ENCODE measurements at regions not wholly inside any gene's neighbourhood (a gene's known extent, or its start where the extent isn't known, plus 50 kb on each side); places are given as distances from the start of the nearest gene placed in this dataset.

DNA sequence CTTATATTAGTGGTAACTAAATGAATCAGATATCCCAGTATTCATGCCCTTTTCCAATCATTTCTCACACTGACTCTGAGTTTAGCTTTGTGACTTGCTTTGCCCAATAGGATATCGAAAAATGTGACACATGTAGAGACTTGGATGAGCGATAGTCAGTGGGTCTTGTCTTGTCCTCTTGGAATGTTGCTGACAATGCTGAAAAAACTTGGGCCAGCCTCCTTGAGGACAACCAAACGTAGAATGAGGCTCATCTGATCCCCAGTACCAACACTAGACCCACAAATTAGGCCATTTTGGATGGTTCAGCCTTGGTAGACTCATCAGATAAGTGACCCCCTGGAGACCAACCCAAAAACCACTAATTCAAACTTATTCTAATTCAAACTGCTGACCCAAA, 351.0 kb downstream of the GRIN2B start:
- H3K4me3 ChIP-seq, result no peak overlapping the region
- no peak overlapping the region for H3K4me2 ChIP-seq
- H3K27me3 ChIP-seq, result no peaks in the 10 kb centered on the region; a peak in 1 of 22 replicates
- H3K36me3 ChIP-seq, result no peaks in the 10 kb centered on the region
- H3K9ac ChIP-seq, result no peak overlapping the region
- no peaks in the 10 kb centered on the region for H3K9me3 ChIP-seq (replicated peaks in 1 of 11)
- no peaks in the 10 kb centered on the region for H3K4me1 ChIP-seq
- H4K20me1 ChIP-seq, result no peaks in the 10 kb centered on the region
- TF ChIP-seq Cebpa-rat (IDR thresholded peaks at IDR 0.05), result no peak
- no peak overlapping the region for H3K27ac ChIP-seq

DNA sequence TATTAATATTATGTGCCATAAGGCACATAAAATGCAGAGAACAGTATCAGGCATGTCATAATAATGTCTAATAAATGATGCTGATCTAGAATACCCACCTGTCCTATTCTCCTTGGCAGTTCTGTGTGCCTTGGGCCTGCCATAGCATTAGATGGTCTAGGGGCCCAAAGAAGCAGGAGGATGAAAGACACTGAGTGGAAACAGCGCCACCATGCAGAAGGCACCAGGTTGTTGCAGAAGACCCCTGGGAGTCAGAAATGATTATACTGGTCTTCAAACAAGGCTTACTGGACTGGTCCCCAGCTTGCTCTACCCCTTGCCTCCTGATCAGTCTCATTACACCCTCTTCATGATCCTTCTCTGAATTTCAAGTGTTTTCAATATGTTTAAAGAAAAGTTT, 353.3 kb downstream of the GRIN2B start:
- H3K9ac ChIP-seq, result no peak overlapping the region
- H3K9me3 ChIP-seq (replicated peaks in 1 of 11), result no peaks in the 10 kb centered on the region
- no peak overlapping the region for H3K4me2 ChIP-seq
- H3K4me1 ChIP-seq, result no peaks in the 10 kb centered on the region
- no peak overlapping the region for H3K4me3 ChIP-seq
- H3K27ac ChIP-seq, result no peak overlapping the region
- no peaks in the 10 kb centered on the region for H4K20me1 ChIP-seq
- H3K36me3 ChIP-seq, result no peaks in the 10 kb centered on the region
- H3K27me3 ChIP-seq, result no peaks in the 10 kb centered on the region
- TF ChIP-seq Cebpa-rat (IDR thresholded peaks at IDR 0.05), result no peak

DNA sequence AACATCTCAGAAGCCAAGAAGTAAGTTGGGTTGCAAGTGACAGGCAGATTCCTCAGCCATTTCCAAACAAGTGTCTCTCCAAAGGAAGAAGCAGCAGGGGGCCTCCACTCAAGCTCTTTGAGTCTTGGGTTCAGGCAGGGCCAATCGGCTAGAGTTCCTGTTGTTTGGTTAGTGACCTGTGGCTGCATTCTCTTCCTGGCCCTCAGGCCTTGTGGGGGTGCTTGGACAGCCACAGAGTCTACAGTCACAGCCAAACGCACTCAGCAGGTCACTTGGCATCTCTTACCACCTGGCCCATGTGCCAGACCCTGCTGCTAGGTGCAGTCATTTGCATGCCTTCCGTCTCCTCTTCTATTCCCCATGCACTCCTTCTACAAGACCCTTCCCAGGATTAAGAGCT, 353.9 kb downstream of the GRIN2B start:
- H3K27me3 ChIP-seq, result no peaks in the 10 kb centered on the region
- H3K4me3 ChIP-seq, result no peak overlapping the region
- no peaks in the 10 kb centered on the region for H4K20me1 ChIP-seq
- H3K9me3 ChIP-seq (replicated peaks in 1 of 11), result no peaks in the 10 kb centered on the region
- no peak overlapping the region for H3K27ac ChIP-seq
- no peak overlapping the region for H3K4me2 ChIP-seq
- no peaks in the 10 kb centered on the region for H3K4me1 ChIP-seq
- no peaks in the 10 kb centered on the region for H3K36me3 ChIP-seq
- H3K9ac ChIP-seq, result no peak overlapping the region
- no peak for TF ChIP-seq Cebpa-rat (IDR thresholded peaks at IDR 0.05)

DNA sequence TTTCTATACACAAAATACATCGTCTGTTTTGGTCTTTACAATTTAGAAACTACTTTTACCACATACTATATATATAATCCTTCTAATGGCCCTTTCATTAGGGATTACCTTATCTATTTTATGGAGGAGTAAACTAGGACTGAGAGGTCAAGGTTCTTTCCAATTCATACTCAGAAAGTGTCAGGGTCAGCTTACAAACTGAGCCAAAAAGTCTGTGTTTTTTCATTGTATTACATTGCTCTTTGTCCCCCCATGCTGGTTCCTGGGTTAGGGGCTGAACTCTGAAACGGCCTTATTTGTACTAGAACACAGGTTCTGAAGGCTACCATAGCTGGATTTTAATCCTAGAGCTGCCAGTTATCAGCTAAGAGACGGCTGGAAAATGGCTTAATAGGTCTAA, 368.1 kb downstream of the GRIN2B start:
- Histone ChIP-seq H3K27me3 (no peaks in the 10 kb centered on the region), H3K27ac (no peak overlapping the region), H3K4me3 (no peak overlapping the region), H4K20me1 (no peaks in the 10 kb centered on the region), H3K4me1 (no peaks in the 10 kb centered on the region), H3K4me2 (no peak overlapping the region), H3K9ac (no peak overlapping the region), H3K9me3 (replicated peaks in 1 of 11) (no peaks in the 10 kb centered on the region), H3K36me3 (no peaks in the 10 kb centered on the region)
- no peak for TF ChIP-seq Cebpa-rat (IDR thresholded peaks at IDR 0.05)

DNA sequence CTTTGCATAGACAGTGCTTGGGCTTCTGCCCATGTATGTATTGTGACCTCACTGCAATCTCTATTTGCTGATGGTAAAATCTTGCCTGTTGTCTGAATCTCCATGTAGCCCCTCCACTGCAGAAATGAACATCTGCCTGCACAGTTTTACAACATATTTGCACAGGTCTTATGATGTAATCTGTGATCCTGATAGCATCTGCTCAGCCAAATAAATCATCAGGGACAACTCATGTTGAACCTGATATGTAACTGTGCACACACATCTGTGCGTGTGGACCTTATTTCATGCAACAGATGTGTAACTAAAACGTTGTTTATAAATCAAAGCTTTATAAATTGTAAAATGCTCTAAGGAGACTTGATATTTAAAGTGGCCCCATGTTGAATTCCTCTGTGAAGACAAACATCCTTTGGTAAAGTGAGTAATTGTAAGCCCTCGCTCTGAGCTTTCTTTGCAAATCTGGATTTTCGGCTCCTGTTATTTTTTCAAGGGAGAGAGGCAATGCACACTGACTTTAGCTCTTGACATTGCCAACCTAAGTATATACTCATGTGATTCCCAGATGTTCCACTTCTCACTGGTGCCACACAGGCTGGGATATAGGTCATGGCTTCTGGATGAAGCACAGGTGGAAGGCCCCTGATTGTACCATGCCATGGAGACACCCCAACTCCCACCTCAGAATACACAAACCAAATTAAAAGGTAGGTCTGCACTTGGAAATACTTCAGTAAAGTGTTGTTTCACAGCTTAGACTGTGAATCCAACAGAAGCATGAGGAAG, 371.3 kb downstream of the GRIN2B start:
- Histone ChIP-seq H3K27me3 (no peaks in the 10 kb centered on the region), H4K20me1 (no peaks in the 10 kb centered on the region), H3K4me2 (no peak overlapping the region), H3K36me3 (no peaks in the 10 kb centered on the region), H3K9ac (no peak overlapping the region), H3K9me3 (replicated peaks in 1 of 11) (0 out of 22 replicates have a peak, but pooled peaks cover 0 to 5% (median 0%) of the 10 kb centered on the region in 11 experiments), H3K4me3 (no peak overlapping the region), H3K27ac (no peak overlapping the region), H3K4me1 (peaks cover 0 to 3% (median 0%) of the 10 kb centered on the region in 10 experiments; a peak in 1 of 20 replicates)
- TF ChIP-seq Cebpa-rat (IDR thresholded peaks at IDR 0.05), result no peak

DNA sequence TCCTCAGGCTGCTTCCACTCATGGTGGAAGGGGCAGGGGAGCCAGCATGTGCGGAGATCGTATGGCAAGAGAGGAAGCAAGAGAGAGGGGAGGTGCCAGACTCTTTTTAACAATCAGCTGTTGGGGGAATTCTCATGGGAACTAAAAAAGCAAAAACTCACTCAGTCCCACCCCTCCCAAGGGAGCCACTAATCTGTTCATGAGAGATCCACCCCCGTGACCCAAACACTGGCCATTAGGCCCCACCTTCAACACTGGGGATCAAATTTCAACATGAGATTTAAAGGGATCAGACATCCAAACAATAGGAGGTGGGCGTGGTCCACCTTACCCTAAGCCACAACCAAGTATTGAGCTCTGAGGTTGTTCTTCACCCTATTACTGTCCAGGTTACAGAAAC, 375.1 kb downstream of the GRIN2B start:
- TF ChIP-seq Cebpa-rat (IDR thresholded peaks at IDR 0.05), result no peak
- H4K20me1 ChIP-seq, result no peaks in the 10 kb centered on the region
- H3K4me3 ChIP-seq, result no peak overlapping the region
- no peak overlapping the region for H3K27ac ChIP-seq
- H3K36me3 ChIP-seq, result no peaks in the 10 kb centered on the region
- peaks cover 0 to 3% (median 0%) of the 10 kb centered on the region in 10 experiments; a peak in 1 of 20 replicates for H3K4me1 ChIP-seq
- H3K9me3 ChIP-seq (replicated peaks in 1 of 11), result 0 out of 22 replicates have a peak, but pooled peaks cover 0 to 5% (median 0%) of the 10 kb centered on the region in 11 experiments
- H3K27me3 ChIP-seq, result no peaks in the 10 kb centered on the region
- H3K9ac ChIP-seq, result no peak overlapping the region
- H3K4me2 ChIP-seq, result peak overlapping the region in 3 of 11 experiments; percentile 0 to 6 (median 2); a peak in 1 of 22 replicates

DNA sequence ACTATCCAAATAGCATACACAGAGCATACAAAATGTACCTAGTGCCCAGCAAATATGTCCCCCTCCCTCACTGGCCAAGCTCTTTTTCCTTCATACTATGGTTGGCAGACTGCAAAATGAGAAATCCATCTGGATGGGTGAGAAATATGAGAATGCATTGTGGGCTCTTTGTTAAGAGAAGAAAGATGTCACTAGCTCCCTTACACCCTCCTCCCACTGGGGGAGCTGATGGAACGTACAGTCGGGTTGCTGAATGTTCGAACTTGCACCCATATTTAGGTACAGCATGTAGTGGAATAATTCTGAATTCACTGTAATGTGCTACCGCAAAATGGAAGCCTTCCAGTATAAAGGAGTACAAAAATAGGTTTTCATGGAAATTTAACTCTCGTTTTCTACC, 377.4 kb downstream of the GRIN2B start:
- peaks cover 0 to 3% (median 0%) of the 10 kb centered on the region in 10 experiments; a peak in 1 of 20 replicates for H3K4me1 ChIP-seq
- no peak for TF ChIP-seq Cebpa-rat (IDR thresholded peaks at IDR 0.05)
- no peaks in the 10 kb centered on the region for H4K20me1 ChIP-seq

DNA sequence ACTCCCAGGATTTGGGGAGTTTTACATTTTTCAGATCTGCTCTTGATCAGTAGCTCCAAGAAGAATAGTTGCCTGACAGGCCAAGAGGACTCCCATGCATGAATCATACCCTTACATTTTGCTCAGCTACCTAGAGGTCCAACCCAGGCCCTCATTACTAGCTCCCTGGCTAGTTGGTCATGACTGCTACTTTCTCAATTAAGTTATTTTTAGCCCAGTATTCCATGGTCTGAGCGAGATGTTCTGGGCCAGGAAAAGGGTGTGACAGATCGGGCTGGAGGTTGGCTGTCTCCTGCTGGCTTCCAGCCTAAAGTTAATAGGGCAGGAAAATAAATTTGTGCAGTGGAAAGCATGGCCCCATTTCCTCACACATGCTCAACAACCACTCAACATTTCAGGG, 379.2 kb downstream of the GRIN2B start:
- TF ChIP-seq Cebpa-rat (IDR thresholded peaks at IDR 0.05), result no peak
- no peak overlapping the region for H3K4me2 ChIP-seq

More for the DNA sequence above, 377.4 kb downstream of the GRIN2B start:
- Histone ChIP-seq H3K4me3 (no peak overlapping the region), H3K9ac (no peak overlapping the region), H3K4me2 (no peak overlapping the region), H3K27ac (no peak overlapping the region), H3K36me3 (no peaks in the 10 kb centered on the region), H3K27me3 (no peaks in the 10 kb centered on the region), H3K9me3 (replicated peaks in 1 of 11) (0 out of 22 replicates have a peak, but pooled peaks cover 0 to 5% (median 0%) of the 10 kb centered on the region in 11 experiments)

DNA sequence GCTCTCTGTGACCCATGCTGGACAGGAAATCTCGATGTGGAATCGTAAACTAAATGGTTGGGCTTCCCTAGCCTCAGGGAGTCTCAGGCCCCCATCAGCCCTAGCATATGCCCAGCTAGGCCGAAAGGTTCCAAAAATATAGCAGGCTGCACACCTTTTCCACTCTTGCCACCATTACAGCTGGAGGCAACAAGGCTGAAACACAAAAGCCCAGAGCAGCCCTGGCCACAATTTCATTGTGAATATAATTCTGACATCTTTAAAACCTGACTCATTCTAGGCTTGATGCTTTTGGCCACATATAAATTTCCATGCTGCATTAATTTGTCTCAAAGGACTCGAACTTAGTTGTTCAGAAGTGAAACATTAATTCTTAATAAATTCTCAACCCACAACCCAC, 382.2 kb downstream of the GRIN2B start:
- Histone ChIP-seq H3K9ac (no peak overlapping the region), H4K20me1 (no peaks in the 10 kb centered on the region), H3K4me3 (no peak overlapping the region), H3K4me1 (no peaks in the 10 kb centered on the region), H3K36me3 (no peaks in the 10 kb centered on the region), H3K4me2 (no peak overlapping the region), H3K9me3 (replicated peaks in 1 of 11) (no peaks in the 10 kb centered on the region), H3K27me3 (no peaks in the 10 kb centered on the region), H3K27ac (no peak overlapping the region)
- no peak for TF ChIP-seq Cebpa-rat (IDR thresholded peaks at IDR 0.05)

More for the DNA sequence above, 379.2 kb downstream of the GRIN2B start:
- no peak overlapping the region for H3K27ac ChIP-seq
- H3K27me3 ChIP-seq, result no peaks in the 10 kb centered on the region
- H3K9ac ChIP-seq, result no peak overlapping the region
- H3K4me1 ChIP-seq, result peaks cover 0 to 3% (median 0%) of the 10 kb centered on the region in 10 experiments; a peak in 1 of 20 replicates
- H3K4me3 ChIP-seq, result no peak overlapping the region
- H4K20me1 ChIP-seq, result no peaks in the 10 kb centered on the region
- 0 out of 22 replicates have a peak, but pooled peaks cover 0 to 5% (median 0%) of the 10 kb centered on the region in 11 experiments for H3K9me3 ChIP-seq (replicated peaks in 1 of 11)
- H3K36me3 ChIP-seq, result no peaks in the 10 kb centered on the region

DNA sequence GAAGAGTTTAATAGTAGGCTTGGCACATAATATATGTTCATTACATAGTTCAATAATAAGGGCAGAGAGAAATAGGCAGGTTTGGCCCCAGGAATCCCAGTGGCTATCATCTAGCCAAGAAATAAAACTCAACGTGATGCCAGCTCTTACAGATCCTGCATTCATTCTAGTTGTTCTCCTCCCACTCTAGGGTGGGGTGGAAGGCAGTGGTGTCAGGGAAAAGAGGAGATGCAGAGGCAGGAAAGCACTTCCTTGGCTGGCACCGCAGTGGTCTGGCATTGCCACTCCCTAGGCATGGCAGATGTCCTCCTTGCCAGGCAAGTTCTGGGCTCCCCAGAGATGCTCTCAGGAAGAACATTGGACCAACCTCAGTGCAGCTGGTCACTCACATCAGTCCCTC, 383.6 kb downstream of the GRIN2B start:
- no peaks in the 10 kb centered on the region for H3K27me3 ChIP-seq
- no peak overlapping the region for H3K4me2 ChIP-seq
- no peaks in the 10 kb centered on the region for H3K36me3 ChIP-seq
- no peak overlapping the region for H3K4me3 ChIP-seq
- no peaks in the 10 kb centered on the region for H4K20me1 ChIP-seq
- H3K9ac ChIP-seq, result no peak overlapping the region
- TF ChIP-seq Cebpa-rat (IDR thresholded peaks at IDR 0.05), result no peak
- no peaks in the 10 kb centered on the region for H3K9me3 ChIP-seq (replicated peaks in 1 of 11)
- no peak overlapping the region for H3K27ac ChIP-seq
- no peaks in the 10 kb centered on the region for H3K4me1 ChIP-seq

Measured in BLaER1 treated with 17β-estradiol and CSF1 and Interleukin-3, amounts not matched to agents 10 nM and 100 nM (cell line).